ACC112 (cell line): ENCODE measurements at regions not wholly inside any gene's neighbourhood (a gene's known extent, or its start where the extent isn't known, plus 50 kb on each side); places are given as distances from the start of the nearest gene placed in this dataset.

Experiments
- H2AFZ ChIP-seq: fragments of 200-600 bp; sonication (generic); one replicate; pipeline ENCODE4 v1.6.0; 2017; ENCODE audit warnings: antibody characterized with exemption, low read length; ENCODE audit not compliant: unreplicated experiment
- H3K27ac ChIP-seq: fragments of 200-600 bp; sonication (generic); 2 replicates; pipeline ENCODE4 v1.5.1; 2014; ENCODE audit warnings: low read depth, mild to moderate bottlenecking, antibody characterized with exemption, low read length, moderate library complexity
- H3K27me3 ChIP-seq: fragments of 200-600 bp; sonication (generic); 2 replicates; pipeline ENCODE4 v1.6.1; 2014; ENCODE audit warnings: mild to moderate bottlenecking, antibody characterized with exemption, low read length, moderate library complexity, mixed read lengths; ENCODE audit not compliant: insufficient read depth
- H3K36me3 ChIP-seq: fragments of 200-600 bp; sonication (generic); 2 replicates; pipeline ENCODE4 v1.6.1; 2016; ENCODE audit warnings: mild to moderate bottlenecking, antibody characterized with exemption, low read length, moderate library complexity, mixed read lengths; ENCODE audit not compliant: insufficient read depth
- H3K4me1 ChIP-seq: fragments of 200-600 bp; sonication (generic); one replicate; pipeline ENCODE4 v1.6.1; 2016; ENCODE audit warnings: low read length, mixed read lengths; ENCODE audit not compliant: insufficient read depth, unreplicated experiment, control insufficient read depth
- H3K4me3 ChIP-seq: fragments of 200-600 bp; sonication (generic); 2 replicates; pipeline ENCODE4 v1.5.1; 2014; ENCODE audit warnings: mild to moderate bottlenecking, low read depth, low read length
- H3K79me2 ChIP-seq: fragments of 200-600 bp; sonication (generic); one replicate; pipeline ENCODE4 v1.6.0; 2016; ENCODE audit warnings: low read length; ENCODE audit not compliant: control insufficient read depth, unreplicated experiment, insufficient read depth

DNA sequence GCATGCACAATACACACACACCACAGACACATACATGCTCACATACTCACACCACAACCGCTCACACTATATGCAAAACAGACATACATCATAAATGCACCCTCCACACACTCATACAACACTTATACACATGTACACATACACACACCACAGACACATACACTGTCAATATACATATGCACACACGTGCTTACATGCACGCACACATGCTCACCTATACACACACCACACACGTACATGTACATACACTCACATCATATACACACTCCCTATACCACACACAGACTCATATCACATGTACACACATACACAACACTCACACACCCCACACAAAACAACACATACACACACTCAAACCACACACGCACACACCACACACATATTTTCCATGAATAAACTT, 885.3 kb downstream of the TBC1D22A start:
- no peak overlapping the region for H3K4me3 ChIP-seq
- H2AFZ ChIP-seq: no peak overlapping the region
- no peak overlapping the region for H3K27ac ChIP-seq
- no peaks in the 10 kb centered on the region for H3K36me3 ChIP-seq
- no peaks in the 10 kb centered on the region for H3K4me1 ChIP-seq
- no peaks in the 10 kb centered on the region for H3K27me3 ChIP-seq
- no peaks in the 10 kb centered on the region for H3K79me2 ChIP-seq

DNA sequence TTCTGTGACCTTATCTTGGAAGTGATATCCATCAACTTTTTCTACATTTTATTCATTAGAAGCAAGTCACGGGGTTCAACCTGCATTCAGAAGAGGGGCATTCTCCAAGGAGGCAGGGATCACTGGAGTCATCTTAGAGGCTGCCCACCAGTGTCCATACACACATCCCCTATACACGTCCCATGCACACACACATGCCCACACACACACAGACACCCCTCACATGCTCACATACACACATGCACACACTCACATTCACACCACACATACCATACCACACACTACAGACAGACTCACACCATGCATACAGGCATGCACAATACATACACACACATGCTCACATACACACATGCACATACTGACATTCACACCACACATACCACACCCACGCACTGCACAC, 884.7 kb downstream of the TBC1D22A start:
- no peak overlapping the region for H3K4me3 ChIP-seq
- no peak overlapping the region for H2AFZ ChIP-seq
- no peaks in the 10 kb centered on the region for H3K36me3 ChIP-seq
- no peaks in the 10 kb centered on the region for H3K4me1 ChIP-seq
- no peaks in the 10 kb centered on the region for H3K27me3 ChIP-seq
- H3K79me2 ChIP-seq: no peaks in the 10 kb centered on the region
- H3K27ac ChIP-seq: no peak overlapping the region

DNA sequence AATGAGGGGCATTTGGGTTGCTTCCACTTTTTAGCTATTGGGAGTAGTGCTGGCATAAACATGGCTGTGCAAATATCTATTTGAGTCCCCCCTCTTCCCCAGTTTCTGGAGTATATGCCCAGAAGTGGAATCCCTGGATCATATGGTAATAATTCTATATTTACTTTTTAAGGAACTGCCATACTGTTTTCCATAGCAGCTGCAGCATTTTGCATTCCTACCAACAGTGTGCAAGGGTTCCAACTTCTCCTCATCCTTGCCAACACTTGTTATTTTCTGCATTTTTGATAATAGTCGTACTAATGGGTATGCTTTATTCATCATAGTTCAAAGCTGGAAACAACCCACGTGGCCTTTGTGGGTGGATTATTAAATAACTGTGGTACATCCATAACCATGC, 883.5 kb downstream of the TBC1D22A start:
- Histone ChIP-seq H3K27ac (no peak overlapping the region), H3K36me3 (no peaks in the 10 kb centered on the region), H3K4me3 (no peak overlapping the region), H2AFZ (no peak overlapping the region), H3K4me1 (no peaks in the 10 kb centered on the region), H3K27me3 (no peaks in the 10 kb centered on the region), H3K79me2 (no peaks in the 10 kb centered on the region)

DNA sequence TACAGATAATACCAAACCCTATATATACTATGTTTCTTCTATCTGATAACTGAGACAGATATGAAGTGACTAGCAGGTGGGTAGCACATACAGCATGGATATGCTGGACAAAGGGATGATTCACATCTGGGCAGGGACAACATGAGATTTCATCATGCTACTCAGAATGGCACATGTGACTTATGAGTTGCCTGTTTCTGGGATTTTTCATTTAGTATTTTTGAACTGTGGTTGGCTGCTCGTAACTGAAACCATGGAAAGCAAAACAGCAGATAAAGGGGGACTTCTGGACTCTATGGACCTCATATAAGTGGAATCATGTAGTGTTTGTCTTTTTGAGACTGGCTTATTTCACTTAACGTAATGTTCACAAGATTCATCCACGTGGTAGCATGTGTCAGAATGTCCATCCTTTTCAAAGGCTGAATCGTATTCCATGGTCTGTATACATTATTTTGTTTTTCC, 883.0 kb downstream of the TBC1D22A start:
- H3K4me3 ChIP-seq: no peak overlapping the region
- H3K27me3 ChIP-seq: no peaks in the 10 kb centered on the region
- no peaks in the 10 kb centered on the region for H3K36me3 ChIP-seq
- H2AFZ ChIP-seq: no peak overlapping the region
- no peaks in the 10 kb centered on the region for H3K4me1 ChIP-seq
- H3K27ac ChIP-seq: no peak overlapping the region
- H3K79me2 ChIP-seq: no peaks in the 10 kb centered on the region

DNA sequence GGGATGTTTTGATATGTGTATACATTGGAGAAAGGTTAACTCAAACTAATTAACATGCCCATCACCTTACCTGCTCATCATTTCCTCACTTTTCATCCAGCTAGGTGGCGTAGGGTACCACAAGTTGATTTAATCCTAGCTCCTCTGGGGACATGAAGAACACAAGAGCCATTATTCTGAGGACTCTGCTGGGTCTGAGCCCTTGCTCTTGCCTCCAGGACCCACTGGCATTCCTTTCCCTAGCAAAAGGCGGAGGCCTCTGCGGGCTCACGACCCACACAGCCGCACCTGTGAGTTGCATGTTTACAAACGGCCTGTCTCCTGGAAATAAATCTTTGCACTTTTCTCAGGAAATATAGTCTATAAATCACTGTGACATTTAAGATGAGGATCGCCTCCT, 871.9 kb downstream of the TBC1D22A start:
- Histone ChIP-seq H3K36me3 (no peaks in the 10 kb centered on the region), H3K4me3 (no peak overlapping the region), H2AFZ (no peak overlapping the region)

GRCh38 chr22:47633111-47633510, 870.7 kb downstream of the TBC1D22A start:
- Histone ChIP-seq H3K4me3 (no peak overlapping the region), H3K27ac (no peak overlapping the region), H2AFZ (no peak overlapping the region), H3K79me2 (no peaks in the 10 kb centered on the region), H3K36me3 (no peaks in the 10 kb centered on the region), H3K4me1 (no peaks in the 10 kb centered on the region), H3K27me3 (no peaks in the 10 kb centered on the region)

More for the DNA sequence above, 871.9 kb downstream of the TBC1D22A start:
- H3K27me3 ChIP-seq: no peaks in the 10 kb centered on the region
- H3K27ac ChIP-seq: no peak overlapping the region
- H3K4me1 ChIP-seq: no peaks in the 10 kb centered on the region
- no peaks in the 10 kb centered on the region for H3K79me2 ChIP-seq

DNA sequence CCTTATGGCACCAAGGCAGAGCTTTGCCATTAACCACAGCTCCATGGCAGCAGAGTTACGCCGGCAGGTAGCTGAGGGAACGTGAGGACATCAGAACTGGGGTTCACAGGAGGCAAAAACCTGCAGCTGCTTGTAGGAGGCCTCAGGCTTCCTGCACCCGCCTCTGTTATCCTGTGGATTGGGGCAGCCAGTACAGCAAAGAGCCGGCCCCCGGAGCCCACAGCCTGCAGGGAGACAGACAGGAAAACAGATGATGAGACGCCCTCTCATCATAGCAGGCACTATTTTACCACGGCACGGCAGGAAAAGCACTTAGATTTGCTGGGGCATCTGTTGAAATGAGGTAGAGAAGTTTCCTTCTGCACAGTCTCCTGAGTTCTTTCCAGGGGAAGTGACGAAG, 870.3 kb downstream of the TBC1D22A start:
- Histone ChIP-seq H3K4me3 (no peak overlapping the region), H3K79me2 (no peaks in the 10 kb centered on the region)

DNA sequence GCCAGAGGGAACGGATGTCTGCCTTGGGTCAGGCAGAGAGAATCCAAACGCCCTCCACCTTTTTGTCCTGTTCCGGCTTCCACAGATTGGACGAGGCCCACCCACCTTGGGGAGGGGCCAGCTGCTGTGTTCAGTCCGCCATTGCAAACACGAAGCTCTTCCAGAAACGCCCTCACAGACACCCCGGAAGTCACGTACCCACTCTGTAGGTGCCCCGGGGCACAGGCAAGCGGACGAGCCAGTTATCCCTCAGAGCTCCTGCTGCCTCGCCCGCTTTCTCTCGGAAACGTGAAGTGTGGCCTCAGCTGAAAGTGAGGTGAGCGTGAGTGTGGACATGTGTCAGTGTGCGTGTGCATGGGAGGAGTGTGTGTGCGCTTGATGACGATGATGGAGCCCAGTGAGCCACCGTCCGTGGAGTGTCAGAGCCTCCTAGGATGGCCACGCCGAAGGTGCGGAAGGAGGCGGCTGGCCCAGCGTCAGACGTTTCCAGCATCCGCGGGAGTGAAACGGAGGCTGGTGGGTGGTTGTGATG, 869.2 kb downstream of the TBC1D22A start:
- Histone ChIP-seq H2AFZ (no peak overlapping the region), H3K36me3 (no peaks in the 10 kb centered on the region), H3K4me1 (no peaks in the 10 kb centered on the region), H3K27me3 (no peaks in the 10 kb centered on the region), H3K27ac (no peak overlapping the region), H3K4me3 (no peak overlapping the region), H3K79me2 (no peaks in the 10 kb centered on the region)

More for the DNA sequence above, 870.3 kb downstream of the TBC1D22A start:
- Histone ChIP-seq H3K27me3 (no peaks in the 10 kb centered on the region), H3K27ac (no peak overlapping the region), H3K4me1 (no peaks in the 10 kb centered on the region), H2AFZ (no peak overlapping the region), H3K36me3 (no peaks in the 10 kb centered on the region)

DNA sequence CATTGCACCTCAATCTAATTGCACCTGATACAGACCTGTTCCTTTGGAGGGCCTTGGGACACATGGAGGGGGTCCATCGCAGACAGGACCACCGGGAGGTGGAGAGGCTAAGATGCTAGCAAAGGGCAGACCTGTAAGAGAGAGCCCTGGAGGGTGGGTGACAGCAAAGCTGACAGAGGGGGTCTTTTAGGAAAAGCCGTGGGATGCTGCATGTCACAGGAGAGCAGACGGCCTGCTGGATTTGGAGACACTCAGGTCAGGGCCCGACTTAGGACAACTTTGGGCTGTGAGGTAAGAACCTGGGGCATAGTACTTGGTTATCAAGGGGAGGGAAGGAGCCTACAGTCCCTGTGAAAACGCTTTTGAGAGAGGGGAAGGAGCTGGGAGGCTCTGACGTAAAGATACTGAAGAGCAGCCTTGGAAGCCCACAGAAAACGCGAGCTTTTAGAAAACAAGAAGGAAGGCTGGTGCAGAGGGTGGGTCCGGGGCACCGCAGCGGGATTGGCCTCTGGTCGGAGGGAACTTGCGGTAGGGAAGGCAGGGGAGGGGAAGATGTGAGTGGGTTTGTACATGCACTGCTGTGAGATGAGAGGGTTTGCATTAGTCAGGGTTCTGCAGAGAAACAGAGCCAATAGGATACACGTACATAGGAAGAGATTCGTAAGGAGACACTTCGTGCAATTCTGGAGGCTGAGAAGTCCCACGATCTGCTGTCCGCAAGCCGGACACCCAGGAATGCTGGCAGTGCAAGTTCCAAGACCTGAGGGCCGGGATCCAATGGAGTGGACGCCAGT, 868.5 kb downstream of the TBC1D22A start:
- Histone ChIP-seq H3K79me2 (no peaks in the 10 kb centered on the region), H3K4me3 (no peak overlapping the region), H3K36me3 (no peaks in the 10 kb centered on the region), H3K4me1 (no peaks in the 10 kb centered on the region), H2AFZ (no peak overlapping the region), H3K27me3 (no peaks in the 10 kb centered on the region), H3K27ac (no peak overlapping the region)

- Histone ChIP-seq H3K4me1 (no peaks in the 10 kb centered on the region), H3K4me3 (no peak overlapping the region), H3K36me3 (no peaks in the 10 kb centered on the region), H3K27ac (no peak overlapping the region), H3K27me3 (no peaks in the 10 kb centered on the region), H3K79me2 (no peaks in the 10 kb centered on the region), H2AFZ (no peak overlapping the region)
These were observed 867.6 kb downstream of the TBC1D22A start for GRCh38 chr22:47629791-47630655.
